SK-N-SH treated with all-trans-retinoic acid at 6 μM for 48 hours (cell line): ENCODE measurements at regions not wholly inside any gene's neighbourhood (a gene's known extent, or its start where the extent isn't known, plus 50 kb on each side); places are given as distances from the start of the nearest gene placed in this dataset.

Experiments
- BACH2 ChIP-seq: fragments of 250-450 bp; sonication (Bioruptor Pico); IDR thresholded peaks from 2 replicates; pipeline ENCODE4 v1.9.0; 2021; ENCODE audit warnings: mild to moderate bottlenecking, borderline replicate concordance
- CREB5 ChIP-seq: fragments of 250-450 bp; sonication (Bioruptor Pico); IDR thresholded peaks from 2 replicates; pipeline ENCODE4 v1.5.1; 2020; ENCODE audit warnings: low read depth, mild to moderate bottlenecking, moderate library complexity
- CSDC2 ChIP-seq: fragments of 250-450 bp; sonication (Bioruptor Pico); IDR thresholded peaks from 2 replicates; pipeline ENCODE4 v1.5.0; 2020; ENCODE audit warnings: mild to moderate bottlenecking, moderate library complexity
- ISL1 ChIP-seq: fragments of 250-450 bp; sonication (Bioruptor Pico); IDR thresholded peaks from 2 replicates; pipeline ENCODE4 v2.1.2; 2022; ENCODE audit warnings: mild to moderate bottlenecking, moderate library complexity
- PATZ1 ChIP-seq: fragments of 250-450 bp; sonication (Bioruptor Pico); IDR thresholded peaks from 2 replicates; pipeline ENCODE4 v1.8.0; 2020; ENCODE audit warnings: mild to moderate bottlenecking, moderate library complexity, borderline replicate concordance
- POU6F1 ChIP-seq: fragments of 250-450 bp; sonication (Bioruptor Pico); IDR thresholded peaks from 2 replicates; pipeline ENCODE4 v1.8.0; 2021; ENCODE audit warnings: low read depth, mild to moderate bottlenecking, moderate library complexity, borderline replicate concordance
- RARB ChIP-seq: fragments of 250-450 bp; sonication (Bioruptor Pico); IDR thresholded peaks from 2 replicates; pipeline ENCODE4 v1.8.0; 2021; ENCODE audit warnings: mild to moderate bottlenecking, moderate library complexity
- SNAI2 ChIP-seq: fragments of 250-450 bp; sonication (Bioruptor Pico); IDR thresholded peaks from 2 replicates; pipeline ENCODE4 v1.5.0; 2020; ENCODE audit warnings: mild to moderate bottlenecking, moderate library complexity
- TSHZ2 ChIP-seq: fragments of 250-450 bp; sonication (Bioruptor Pico); IDR thresholded peaks from 2 replicates; pipeline ENCODE4 v1.5.0; 2020; ENCODE audit warnings: mild to moderate bottlenecking, moderate library complexity
- ZC3H10 ChIP-seq: fragments of 250-450 bp; sonication (Bioruptor Pico); IDR thresholded peaks from 2 replicates; pipeline ENCODE4 v1.5.1; 2021; ENCODE audit warnings: mild to moderate bottlenecking, moderate library complexity
- ZFP3 ChIP-seq: fragments of 250-450 bp; sonication (Bioruptor Pico); IDR thresholded peaks from 2 replicates; pipeline ENCODE4 v1.5.0; 2020; ENCODE audit warnings: mild to moderate bottlenecking, moderate library complexity
- ZFP30 ChIP-seq: fragments of 450-650 bp; formaldehyde crosslinking; IDR thresholded peaks from 2 replicates; pipeline ENCODE4 v1.5.0; 2022; ENCODE audit warnings: mild to moderate bottlenecking, moderate library complexity
- ZNF565 ChIP-seq: fragments of 450-650 bp; formaldehyde crosslinking; conservative IDR thresholded peaks from 2 replicates; pipeline ENCODE4 v1.5.0; 2020; ENCODE audit warnings: low read depth, mild to moderate bottlenecking, moderate library complexity
- ZNF70 ChIP-seq: fragments of 450-650 bp; formaldehyde crosslinking; IDR thresholded peaks from 2 replicates; pipeline ENCODE4 v1.5.0; 2020; ENCODE audit warnings: mild to moderate bottlenecking, moderate library complexity

- TF ChIP-seq PATZ1 (CRISPR knock-in tag) (no peak), POU6F1 (CRISPR knock-in tag) (no peak), TSHZ2 (CRISPR knock-in tag) (no peak), ZFP3 (CRISPR knock-in tag) (no peak), ZFP30 (no peak), RARB (no peak), ZNF70 (CRISPR knock-in tag) (no peak), CSDC2 (CRISPR knock-in tag) (no peak), BACH2 (CRISPR knock-in tag) (no peak), ZNF565 (no peak), SNAI2 (no peak), CREB5 (CRISPR knock-in tag) (no peak), ISL1 (CRISPR knock-in tag) (no peak), ZC3H10 (CRISPR knock-in tag) (no peak)
These were observed 55.1 kb upstream of the FHIP2A start for GRCh38 chr10:114766470-114766869.
